OCI-LY7 (cell line): ENCODE measurements at regions not wholly inside any gene's neighbourhood (a gene's known extent, or its start where the extent isn't known, plus 50 kb on each side); places are given as distances from the start of the nearest gene placed in this dataset.

Experiments used
- CTCF ChIP-seq: fragments of 200-600 bp; sonication (generic); conservative IDR thresholded peaks from 2 replicates; pipeline ENCODE4 v1.5.1; 2014; ENCODE audit warnings: mild to moderate bottlenecking, antibody characterized with exemption, low read length, moderate library complexity, mixed read lengths
- EZH2phosphoT487 ChIP-seq: fragments of 200-600 bp; sonication (generic); IDR thresholded peaks from 2 replicates; pipeline ENCODE4 v1.6.1; 2018; ENCODE audit warnings: low read depth, borderline replicate concordance, mild to moderate bottlenecking, mixed run types, antibody characterized with exemption, low read length, moderate library complexity, mixed read lengths

- TF ChIP-seq CTCF (no peak), EZH2phosphoT487 (no peak)
These were observed 193.3 kb upstream of the MAP3K7 start for GRCh38 chr6:90780141-90780540.
